Fibroblast of skin of left quadriceps (primary cell): ENCODE measurements at regions not wholly inside any gene's neighbourhood (a gene's known extent, or its start where the extent isn't known, plus 50 kb on each side); places are given as distances from the start of the nearest gene placed in this dataset.

Experiments
- DNase-seq, 2 experiments: peaks; one replicate each; pipeline ENCODE4 v3.0.0-alpha.2; 2013; ENCODE audit warnings: low read depth in 2 of 2

- peak; percentile 76 to 77 for DNase-seq
These were observed 365.7 kb upstream of the EPHA7 start for GRCh38 chr6:93784794-93785693.

- DNase-seq = no peak
These were observed 359.9 kb upstream of the EPHA7 start for GRCh38 chr6:93779086-93779841.

GRCh38 chr6:93759190-93759589 is 339.8 kb upstream of the EPHA7 start:
- no peak for DNase-seq

GRCh38 chr6:93751969-93752368 is 332.6 kb upstream of the EPHA7 start:
- DNase-seq = peak; percentile 4 to 15

- no peak for DNase-seq
These were observed 330.6 kb upstream of the EPHA7 start for GRCh38 chr6:93749930-93750329.

GRCh38 chr6:93749191-93749590 is 329.8 kb upstream of the EPHA7 start:
- no peak for DNase-seq

GRCh38 chr6:93746892-93747291 is 327.5 kb upstream of the EPHA7 start:
- no peak for DNase-seq

- DNase-seq = no peak
These were observed 325.9 kb upstream of the EPHA7 start for GRCh38 chr6:93745306-93745705.

GRCh38 chr6:93735099-93735498 is 315.7 kb upstream of the EPHA7 start:
- DNase-seq = no peak

- no peak for DNase-seq
These were observed 311.9 kb upstream of the EPHA7 start for GRCh38 chr6:93731306-93731705.

GRCh38 chr6:93728150-93728549 is 308.8 kb upstream of the EPHA7 start:
- no peak for DNase-seq

GRCh38 chr6:93727447-93727846 is 308.1 kb upstream of the EPHA7 start:
- no peak for DNase-seq

GRCh38 chr6:93721386-93722048 is 302.2 kb upstream of the EPHA7 start:
- DNase-seq = peak; percentile 0 to 2

- DNase-seq = no peak
These were observed 294.6 kb upstream of the EPHA7 start for GRCh38 chr6:93713974-93714373.

- DNase-seq = no peak
These were observed 284.1 kb upstream of the EPHA7 start for GRCh38 chr6:93703431-93703830.

- no peak for DNase-seq
These were observed 282.2 kb upstream of the EPHA7 start for GRCh38 chr6:93701526-93701925.

GRCh38 chr6:93685494-93685893 is 266.1 kb upstream of the EPHA7 start:
- no peak for DNase-seq

- no peak for DNase-seq
These were observed 265.0 kb upstream of the EPHA7 start for GRCh38 chr6:93684339-93684738.

GRCh38 chr6:93679836-93680235 is 260.5 kb upstream of the EPHA7 start:
- DNase-seq = no peak

- DNase-seq = no peak
These were observed 259.6 kb upstream of the EPHA7 start for GRCh38 chr6:93678841-93679454.

- no peak for DNase-seq
These were observed 258.1 kb upstream of the EPHA7 start for GRCh38 chr6:93677264-93677965.
